Left ventricle myocardium inferior (tissue), 1 donor: ENCODE measurements at regions not wholly inside any gene's neighbourhood (a gene's known extent, or its start where the extent isn't known, plus 50 kb on each side); places are given as distances from the start of the nearest gene placed in this dataset.

Source experiments
- DNase-seq: peaks from one replicate; pipeline ENCODE4 v3.0.0-alpha.2; 2020
- H3K27ac ChIP-seq: fragments of 200-600 bp; replicated peaks from 2 replicates; pipeline ENCODE4 v1.8.0; 2021
- H3K27me3 ChIP-seq: fragments of 200-600 bp; 2 replicates; pipeline ENCODE4 v1.8.0; 2021; ENCODE audit warnings: low read depth
- H3K36me3 ChIP-seq: fragments of 200-600 bp; 2 replicates; pipeline ENCODE4 v1.8.0; 2021
- H3K4me1 ChIP-seq: fragments of 200-600 bp; 2 replicates; pipeline ENCODE4 v1.8.0; 2021
- H3K4me3 ChIP-seq: fragments of 200-600 bp; 2 replicates; pipeline ENCODE4 v1.8.0; 2021; ENCODE audit warnings: mild to moderate bottlenecking, moderate library complexity
- H3K9me3 ChIP-seq: fragments of 200-600 bp; replicated peaks from 2 replicates; pipeline ENCODE4 v1.8.0; 2021
- CTCF ChIP-seq: fragments of 200-600 bp; IDR thresholded peaks from 2 replicates; pipeline ENCODE4 v1.8.0; 2021; ENCODE audit warnings: antibody characterized with exemption, mild to moderate bottlenecking, borderline replicate concordance
- intact Hi-C: fragments of 100-400 bp; cut with micrococcal nuclease; formaldehyde crosslinking; loops from one replicate; pipeline ENCODE4 v1.11.0; 2022
- donor health status: DM: no; HTN: yes; CAD: no; lungs with severe emphysema.

- TF ChIP-seq CTCF: no peak
- no peaks in the 10 kb centered on the region for H3K27me3 ChIP-seq
- no peaks in the 10 kb centered on the region for H3K36me3 ChIP-seq
- H3K27ac ChIP-seq: no peak overlapping the region
- no peak overlapping the region for H3K4me3 ChIP-seq
- no peak for DNase-seq
- H3K9me3 ChIP-seq: peaks cover 7% of the 10 kb centered on the region
- intact Hi-C loops: no loop called here
- H3K4me1 ChIP-seq: no peaks in the 10 kb centered on the region
Observed at GRCh38 chr13:62061751-62062150, 646.1 kb upstream of the PCDH20 start.

- H3K9me3 ChIP-seq: peaks cover 7% of the 10 kb centered on the region
Observed at GRCh38 chr13:62060570-62060969, 644.9 kb upstream of the PCDH20 start.

GRCh38 chr13:62057286-62057685, 641.6 kb upstream of the PCDH20 start:
- TF ChIP-seq CTCF: no peak
- intact Hi-C loops: no loop called here
- H3K4me3 ChIP-seq: no peak overlapping the region
- no peaks in the 10 kb centered on the region for H3K36me3 ChIP-seq
- H3K4me1 ChIP-seq: no peaks in the 10 kb centered on the region
- no peaks in the 10 kb centered on the region for H3K9me3 ChIP-seq
- no peak overlapping the region for H3K27ac ChIP-seq
- DNase-seq: no peak
- no peaks in the 10 kb centered on the region for H3K27me3 ChIP-seq

More at GRCh38 chr13:62060570-62060969, 644.9 kb upstream of the PCDH20 start:
- Histone ChIP-seq H3K4me1 (no peaks in the 10 kb centered on the region), H3K4me3 (no peak overlapping the region), H3K36me3 (no peaks in the 10 kb centered on the region), H3K27ac (no peak overlapping the region), H3K27me3 (no peaks in the 10 kb centered on the region)
- intact Hi-C loops: no loop called here
- DNase-seq: no peak
- no peak for TF ChIP-seq CTCF

GRCh38 chr13:62049992-62050391, 634.3 kb upstream of the PCDH20 start:
- intact Hi-C loops: no loop called here
- H3K4me1 ChIP-seq: no peaks in the 10 kb centered on the region
- DNase-seq: no peak

GRCh38 chr13:62046512-62046911, 630.9 kb upstream of the PCDH20 start:
- intact Hi-C loops: no loop called here
- no peak overlapping the region for H3K4me3 ChIP-seq
- H3K9me3 ChIP-seq: peaks cover 33% of the 10 kb centered on the region
- no peak for DNase-seq
- TF ChIP-seq CTCF: no peak
- no peak overlapping the region for H3K27ac ChIP-seq
- H3K27me3 ChIP-seq: no peaks in the 10 kb centered on the region
- H3K36me3 ChIP-seq: no peaks in the 10 kb centered on the region
- H3K4me1 ChIP-seq: no peaks in the 10 kb centered on the region

More at GRCh38 chr13:62049992-62050391, 634.3 kb upstream of the PCDH20 start:
- no peak overlapping the region for H3K4me3 ChIP-seq
- H3K9me3 ChIP-seq: peaks cover 29% of the 10 kb centered on the region
- H3K27me3 ChIP-seq: no peaks in the 10 kb centered on the region
- H3K36me3 ChIP-seq: no peaks in the 10 kb centered on the region
- no peak overlapping the region for H3K27ac ChIP-seq
- no peak for TF ChIP-seq CTCF

GRCh38 chr13:62043600-62043999, 628.0 kb upstream of the PCDH20 start:
- Histone ChIP-seq H3K9me3 (peaks cover 14% of the 10 kb centered on the region), H3K4me3 (no peak overlapping the region), H3K27ac (no peak overlapping the region), H3K36me3 (no peaks in the 10 kb centered on the region), H3K4me1 (no peaks in the 10 kb centered on the region), H3K27me3 (no peaks in the 10 kb centered on the region)
- DNase-seq: no peak
- TF ChIP-seq CTCF: no peak
- intact Hi-C loops: no loop called here
